HG02885 (cell line): ENCODE measurements at regions not wholly inside any gene's neighbourhood (a gene's known extent, or its start where the extent isn't known, plus 50 kb on each side); places are given as distances from the start of the nearest gene placed in this dataset.
"Not testable (repeated sequence)": the region's sequence is repeated elsewhere in the genome, so short reads cannot be mapped to it uniquely, and the experiment has no call there.

Source experiments
- ATAC-seq: cut with Tn5 transposase; IDR thresholded peaks from one replicate; pipeline ENCODE4 v1.9.1; 2021; ENCODE audit warnings: mild to moderate bottlenecking; ENCODE audit not compliant: unreplicated experiment, poor library complexity

DNA sequence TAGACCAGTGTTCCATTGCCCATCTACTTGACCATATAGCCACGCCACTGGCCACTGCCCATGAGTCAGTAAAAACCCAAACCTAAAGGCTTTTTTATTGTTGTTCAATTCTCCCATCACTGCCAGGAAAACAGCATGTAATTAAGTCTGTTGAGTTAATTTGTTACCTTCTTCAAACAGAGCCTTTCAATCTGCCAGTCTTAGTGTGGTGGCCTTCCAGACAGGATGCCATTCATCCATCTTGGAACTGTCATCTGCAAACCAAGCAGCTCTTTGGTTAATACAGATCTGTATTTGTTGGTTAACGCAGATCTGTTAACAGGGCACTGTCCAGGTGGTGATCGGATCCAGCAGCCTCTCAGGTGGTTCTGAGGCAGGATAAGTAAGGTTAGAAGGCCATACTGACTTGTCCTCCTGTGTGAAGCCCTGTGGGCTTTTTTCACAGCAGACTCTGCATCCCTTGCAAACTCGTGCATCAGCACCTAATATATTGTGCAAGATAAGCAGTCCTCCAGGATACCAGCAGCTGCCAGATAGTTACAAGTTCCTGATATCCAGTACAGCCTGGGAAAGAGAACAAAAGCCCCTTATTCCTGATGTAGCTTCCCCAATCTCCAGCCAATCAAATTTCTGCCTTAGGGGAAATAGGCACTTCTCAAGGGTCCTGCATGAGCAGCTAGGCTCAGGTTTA is 59.1 kb upstream of the DHRS4 start:
- ATAC-seq = no peak

DNA sequence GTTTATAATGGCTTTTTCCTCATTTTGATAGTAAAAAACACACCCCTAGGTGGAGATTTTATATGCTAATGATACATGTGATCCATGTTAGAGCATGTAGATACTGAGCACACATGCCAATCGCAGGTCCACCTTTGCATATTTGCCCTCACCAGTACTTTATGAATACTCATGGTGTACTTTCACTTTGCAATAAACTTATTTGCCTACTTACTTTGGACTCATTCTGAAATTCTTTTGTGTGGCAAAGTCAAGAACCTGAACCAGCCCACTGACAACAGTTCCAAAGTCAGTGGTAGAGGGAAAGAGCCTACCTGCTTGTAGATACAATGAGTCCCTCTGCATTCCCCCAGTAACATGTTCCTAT is 58.5 kb upstream of the DHRS4 start:
- ATAC-seq = no peak

DNA sequence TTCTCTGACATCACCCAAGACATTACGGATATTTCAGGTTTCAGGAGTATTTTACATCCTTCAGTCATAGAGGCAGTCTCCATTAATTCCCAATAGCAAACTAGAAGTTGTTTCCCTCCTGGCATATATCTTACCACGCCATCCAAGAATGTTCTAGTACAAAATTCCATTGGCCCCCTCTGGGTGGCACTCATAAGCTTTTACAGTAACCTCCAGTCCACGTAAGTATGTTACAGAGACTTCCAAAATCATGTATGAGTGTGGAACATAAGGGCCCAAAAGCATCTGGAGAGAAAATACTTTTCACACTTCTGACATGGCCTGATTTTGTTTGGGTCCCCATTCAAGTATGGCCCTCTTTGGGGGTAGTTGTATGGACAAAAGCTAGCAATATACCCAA is 58.1 kb upstream of the DHRS4 start:
- ATAC-seq = no peak

DNA sequence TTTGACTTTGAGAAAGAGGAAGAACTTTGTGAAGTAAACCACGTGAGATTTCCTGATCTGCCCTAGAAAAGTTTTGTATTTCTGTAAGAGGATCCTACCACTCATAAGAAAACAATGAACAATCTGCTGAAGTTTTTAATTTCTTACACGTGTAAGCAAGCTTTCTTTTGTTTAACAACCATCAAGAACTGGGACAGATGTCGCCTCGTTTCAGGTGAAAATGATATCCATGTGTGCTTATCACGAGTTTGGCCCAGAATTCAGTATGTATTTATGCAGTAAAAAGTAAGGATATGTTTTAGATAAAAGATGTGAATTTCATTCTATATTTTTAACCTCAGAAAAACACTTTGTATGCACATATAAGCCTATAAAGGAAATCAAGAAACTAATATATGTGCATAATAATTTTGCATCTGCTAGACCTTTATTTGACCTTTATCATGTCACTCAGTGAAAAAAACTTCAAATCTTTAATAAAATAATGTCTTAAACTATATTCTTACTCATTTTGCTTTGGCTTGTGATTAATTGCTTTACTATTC is 56.9 kb upstream of the DHRS4 start:
- ATAC-seq = no peak

DNA sequence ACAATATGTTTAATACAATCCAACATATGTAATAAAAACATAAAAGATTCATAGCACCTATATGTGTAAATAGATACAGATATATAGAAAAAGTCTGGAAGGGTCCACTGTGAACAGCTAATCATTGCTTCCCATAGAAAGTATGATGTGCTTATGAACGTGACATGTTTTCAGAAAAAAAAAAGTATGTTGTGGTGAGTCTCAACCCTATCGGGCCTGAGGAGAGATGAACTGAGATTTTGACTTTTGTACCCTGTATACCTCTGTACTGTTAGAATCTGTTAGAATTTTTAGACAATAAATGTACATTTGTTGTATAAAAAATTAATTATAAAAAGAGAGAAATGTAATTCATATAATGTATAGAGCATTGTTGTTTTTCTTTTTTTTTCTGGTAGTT is 56.3 kb upstream of the DHRS4 start:
- ATAC-seq = not testable (repeated sequence)

DNA sequence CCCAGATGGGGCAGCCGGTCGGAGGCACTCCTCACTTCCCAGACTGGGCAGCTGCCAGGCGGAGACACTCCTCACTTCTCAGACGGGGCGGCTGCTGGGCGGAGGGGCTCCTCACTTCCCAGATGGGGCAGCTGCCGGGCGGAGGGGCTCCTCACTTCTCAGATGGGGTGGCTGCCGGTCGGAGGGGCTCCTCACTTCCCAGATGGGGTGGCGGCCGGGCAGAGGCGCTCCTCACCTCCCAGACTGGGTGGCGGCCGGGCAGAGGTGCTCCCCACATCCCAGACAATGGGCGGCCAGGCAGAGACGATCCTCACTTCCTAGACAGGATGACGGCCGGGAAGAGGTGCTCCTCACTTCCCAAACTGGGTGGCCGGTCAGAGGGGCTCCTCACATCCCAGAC is 55.2 kb upstream of the DHRS4 start:
- ATAC-seq = not testable (repeated sequence)

DNA sequence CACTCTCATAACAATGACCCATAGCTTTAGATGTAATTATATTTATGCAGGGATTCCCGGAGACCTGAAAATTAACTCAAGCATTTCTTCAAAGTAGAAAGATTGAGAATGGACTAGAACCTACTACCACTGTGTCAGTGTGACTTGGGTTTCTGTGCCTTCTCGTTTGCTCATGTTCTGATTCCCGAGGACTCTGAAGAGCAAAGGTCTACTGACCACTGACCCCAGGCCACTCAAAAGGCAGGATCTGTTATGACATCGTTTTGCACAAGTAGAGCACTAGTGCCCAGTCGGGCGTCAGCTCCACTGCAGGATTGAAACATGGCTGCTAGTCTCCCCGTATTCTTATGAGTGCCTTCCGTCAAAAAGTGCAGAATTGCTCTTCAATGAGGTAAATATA is 53.8 kb upstream of the DHRS4 start:
- ATAC-seq = no peak

DNA sequence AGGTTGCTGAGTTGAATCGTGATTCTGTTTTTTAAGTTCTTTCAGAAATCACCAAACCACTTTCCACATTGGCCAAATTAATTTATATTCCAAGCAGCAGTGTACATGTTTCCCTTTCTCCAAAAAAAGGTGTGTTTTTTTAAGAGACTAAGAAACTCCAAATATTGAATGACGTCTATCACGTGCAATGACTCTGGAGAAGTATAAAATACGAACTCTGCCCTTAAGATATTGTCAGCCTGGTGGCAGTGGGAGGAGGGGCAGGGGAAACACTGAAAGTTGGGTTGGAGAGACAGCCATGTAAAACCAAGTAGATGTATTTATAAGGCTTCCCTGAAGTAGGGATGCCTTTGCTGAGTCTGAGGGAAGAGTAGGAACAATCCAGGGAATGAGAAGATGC is 50.1 kb upstream of the DHRS4 start:
- no peak for ATAC-seq
